Vagina (tissue), 2 donors: ENCODE measurements at regions not wholly inside any gene's neighbourhood (a gene's known extent, or its start where the extent isn't known, plus 50 kb on each side); places are given as distances from the start of the nearest gene placed in this dataset.

Source experiments
- CTCF ChIP-seq, 3 experiments: fragments of 450-650 bp in 2 of 3; fragments of 200-600 bp in 1 of 3; sonication (generic) in 1 of 3; IDR thresholded peaks; one replicate each; pipeline ENCODE4 v1.5.1; 2017 to 2019; ENCODE audit warnings: antibody characterized with exemption in 3 of 3, mild to moderate bottlenecking in 2 of 3, moderate library complexity in 2 of 3
- POLR2A ChIP-seq, 2 donors: fragments of 450-650 bp; IDR thresholded peaks; one replicate each; pipeline ENCODE4 v1.6.1; 2017; ENCODE audit warnings: antibody characterized with exemption in 2 of 2, mild to moderate bottlenecking in 2 of 2, moderate library complexity in 2 of 2
- POLR2AphosphoS5 ChIP-seq, 2 donors: sonication (generic); formaldehyde crosslinking; IDR thresholded peaks; one replicate each; pipeline ENCODE4 v1.9.0; 2017; ENCODE audit warnings: antibody characterized with exemption in 2 of 2, mild to moderate bottlenecking in 2 of 2, low read depth in 1 of 2; ENCODE audit not compliant: insufficient read depth in 1 of 2

DNA sequence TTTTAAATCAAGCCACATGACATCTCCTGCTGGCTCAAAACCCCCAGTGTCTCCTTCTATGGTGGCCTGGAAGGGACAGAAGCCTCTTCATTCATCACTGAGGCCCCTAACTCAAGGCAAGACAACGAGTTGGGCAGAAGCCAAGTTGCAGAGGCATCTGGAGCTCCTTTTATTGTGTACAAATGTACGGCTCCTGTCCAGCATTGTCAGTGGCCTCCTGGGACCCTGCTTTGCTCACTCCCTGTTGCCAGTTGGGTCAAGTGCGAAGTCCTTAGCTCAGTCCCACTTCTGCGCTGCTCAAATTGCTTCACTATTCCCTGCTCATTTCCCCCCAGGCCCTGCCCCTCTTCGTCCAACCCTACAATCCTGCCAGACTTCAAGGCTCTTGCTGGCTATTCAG is 181.2 kb upstream of the PMEPA1 start:
- TF ChIP-seq CTCF (IDR thresholded peaks at IDR 0.05): no peak
- TF ChIP-seq POLR2A (IDR thresholded peaks at IDR 0.05): no peak
- TF ChIP-seq POLR2AphosphoS5 (IDR thresholded peaks at IDR 0.05; ENCODE audit: insufficient read depth in 1 of 2, low read depth in 1 of 2): no peak
